ENCODE measurements at regions not wholly inside any gene's neighbourhood (a gene's known extent, or its start where the extent isn't known, plus 50 kb on each side); places are given as distances from the start of the nearest gene placed in this dataset.
"Not testable (repeated sequence)": the region's sequence is repeated elsewhere in the genome, so short reads cannot be mapped to it uniquely, and the experiment has no call there.

GRCh38 chrX:66815227-66815626 lies 176.3 kb upstream of the EDA2R start:
- H3K27ac ChIP-seq (ENCODE audit: low read depth, low read length) = no peak overlapping the region
- no peak overlapping the region for H2AFZ ChIP-seq (ENCODE audit: low read length, unreplicated experiment)
- no peaks in the 10 kb centered on the region for H3K27me3 ChIP-seq (ENCODE audit: insufficient read depth, low read length)
- H3K36me3 ChIP-seq (ENCODE audit: insufficient read depth, low read length) = no peaks in the 10 kb centered on the region
- no peak overlapping the region for H3K4me3 ChIP-seq (ENCODE audit: low read depth, low read length)
- no peaks in the 10 kb centered on the region for H3K4me1 ChIP-seq (ENCODE audit: control insufficient read depth, insufficient read depth, low read length, unreplicated experiment)
- H3K79me2 ChIP-seq (ENCODE audit: control insufficient read depth, insufficient read depth, low read length, unreplicated experiment) = no peaks in the 10 kb centered on the region

DNA sequence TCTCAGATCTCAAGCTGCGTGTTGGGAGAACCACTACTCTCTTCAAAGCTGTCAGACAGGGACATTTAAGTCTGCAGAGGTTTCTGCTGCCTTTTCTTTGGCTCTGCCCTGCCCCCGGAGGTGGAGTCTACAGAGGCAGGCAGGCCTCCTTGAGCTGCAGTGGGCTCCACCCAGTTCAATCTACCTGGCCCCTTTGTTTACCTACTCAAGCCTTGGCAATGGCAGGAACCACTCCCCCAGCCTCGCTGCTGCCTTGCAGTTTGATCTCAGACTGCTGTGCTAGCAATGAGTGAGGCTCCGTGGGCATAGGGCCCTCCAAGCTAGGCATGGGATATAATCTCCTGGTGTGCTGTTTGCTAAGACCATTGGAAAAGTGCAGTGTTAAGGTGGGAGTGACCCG lies 155.6 kb upstream of the EDA2R start:
- not testable (repeated sequence) for H2AFZ ChIP-seq (ENCODE audit: low read length, unreplicated experiment); H3K27me3 ChIP-seq (ENCODE audit: insufficient read depth, low read length); H3K36me3 ChIP-seq (ENCODE audit: insufficient read depth, low read length); H3K79me2 ChIP-seq (ENCODE audit: control insufficient read depth, insufficient read depth, low read length, unreplicated experiment); H3K27ac ChIP-seq (ENCODE audit: low read depth, low read length); H3K4me1 ChIP-seq (ENCODE audit: control insufficient read depth, insufficient read depth, low read length, unreplicated experiment); H3K4me3 ChIP-seq (ENCODE audit: low read depth, low read length)

- no peak overlapping the region for H3K4me3 ChIP-seq (ENCODE audit: low read depth, low read length)
- H3K36me3 ChIP-seq (ENCODE audit: insufficient read depth, low read length) = no peaks in the 10 kb centered on the region
- no peak overlapping the region for H2AFZ ChIP-seq (ENCODE audit: low read length, unreplicated experiment)
- H3K27ac ChIP-seq (ENCODE audit: low read depth, low read length) = no peak overlapping the region
- no peaks in the 10 kb centered on the region for H3K4me1 ChIP-seq (ENCODE audit: control insufficient read depth, insufficient read depth, low read length, unreplicated experiment)
- no peaks in the 10 kb centered on the region for H3K27me3 ChIP-seq (ENCODE audit: insufficient read depth, low read length)
- no peaks in the 10 kb centered on the region for H3K79me2 ChIP-seq (ENCODE audit: control insufficient read depth, insufficient read depth, low read length, unreplicated experiment)
These were observed 127.4 kb upstream of the EDA2R start for GRCh38 chrX:66766318-66766717.

DNA sequence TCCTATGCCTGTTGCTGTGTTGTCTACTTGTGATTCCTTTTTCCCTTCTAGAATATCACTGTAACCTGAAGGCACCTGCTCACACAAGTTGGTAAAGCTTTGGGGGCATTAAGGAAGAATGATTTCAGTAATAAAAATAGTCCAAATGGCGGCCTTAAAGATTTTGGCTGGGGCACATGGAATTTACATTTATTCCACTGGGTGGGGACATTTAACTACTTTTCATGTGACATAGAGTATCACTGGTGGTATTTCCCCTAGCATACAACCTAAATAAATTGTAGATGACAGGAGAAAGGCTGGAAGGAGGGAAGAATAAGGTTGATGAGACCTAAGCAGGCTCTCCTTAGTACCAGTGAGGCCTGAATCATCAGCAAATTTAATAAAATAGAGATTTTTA lies 121.8 kb upstream of the EDA2R start:
- no peaks in the 10 kb centered on the region for H3K36me3 ChIP-seq (ENCODE audit: insufficient read depth, low read length)
- no peak overlapping the region for H3K27ac ChIP-seq (ENCODE audit: low read depth, low read length)
- H3K27me3 ChIP-seq (ENCODE audit: insufficient read depth, low read length) = no peaks in the 10 kb centered on the region
- no peak overlapping the region for H3K4me3 ChIP-seq (ENCODE audit: low read depth, low read length)
- H3K79me2 ChIP-seq (ENCODE audit: control insufficient read depth, insufficient read depth, low read length, unreplicated experiment) = no peaks in the 10 kb centered on the region
- H2AFZ ChIP-seq (ENCODE audit: low read length, unreplicated experiment) = no peak overlapping the region
- H3K4me1 ChIP-seq (ENCODE audit: control insufficient read depth, insufficient read depth, low read length, unreplicated experiment) = no peaks in the 10 kb centered on the region

DNA sequence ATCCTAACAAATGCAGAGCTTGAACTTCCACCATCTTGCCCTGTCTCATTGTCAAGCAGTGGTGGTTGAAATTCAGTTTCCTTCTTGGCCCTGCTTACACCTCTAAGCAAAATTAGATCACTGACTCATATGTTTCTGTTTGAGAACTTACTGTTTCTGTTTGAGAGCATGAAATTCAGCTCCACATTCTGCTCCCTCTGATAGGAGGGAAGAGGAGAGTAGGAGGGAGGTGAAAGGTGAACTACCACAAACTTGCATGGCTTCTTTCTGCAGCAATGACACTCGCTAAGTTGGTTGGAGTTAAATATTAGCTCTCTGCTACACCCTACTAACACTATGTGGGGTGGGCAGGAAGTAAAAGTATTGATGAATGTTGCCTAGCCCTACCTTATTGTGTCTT lies 117.8 kb upstream of the EDA2R start:
- H3K27ac ChIP-seq (ENCODE audit: low read depth, low read length) = no peak overlapping the region
- H3K79me2 ChIP-seq (ENCODE audit: control insufficient read depth, insufficient read depth, low read length, unreplicated experiment) = no peaks in the 10 kb centered on the region
- H3K4me3 ChIP-seq (ENCODE audit: low read depth, low read length) = no peak overlapping the region
- H3K4me1 ChIP-seq (ENCODE audit: control insufficient read depth, insufficient read depth, low read length, unreplicated experiment) = no peaks in the 10 kb centered on the region
- H3K36me3 ChIP-seq (ENCODE audit: insufficient read depth, low read length) = no peaks in the 10 kb centered on the region
- no peaks in the 10 kb centered on the region for H3K27me3 ChIP-seq (ENCODE audit: insufficient read depth, low read length)
- H2AFZ ChIP-seq (ENCODE audit: low read length, unreplicated experiment) = no peak overlapping the region

DNA sequence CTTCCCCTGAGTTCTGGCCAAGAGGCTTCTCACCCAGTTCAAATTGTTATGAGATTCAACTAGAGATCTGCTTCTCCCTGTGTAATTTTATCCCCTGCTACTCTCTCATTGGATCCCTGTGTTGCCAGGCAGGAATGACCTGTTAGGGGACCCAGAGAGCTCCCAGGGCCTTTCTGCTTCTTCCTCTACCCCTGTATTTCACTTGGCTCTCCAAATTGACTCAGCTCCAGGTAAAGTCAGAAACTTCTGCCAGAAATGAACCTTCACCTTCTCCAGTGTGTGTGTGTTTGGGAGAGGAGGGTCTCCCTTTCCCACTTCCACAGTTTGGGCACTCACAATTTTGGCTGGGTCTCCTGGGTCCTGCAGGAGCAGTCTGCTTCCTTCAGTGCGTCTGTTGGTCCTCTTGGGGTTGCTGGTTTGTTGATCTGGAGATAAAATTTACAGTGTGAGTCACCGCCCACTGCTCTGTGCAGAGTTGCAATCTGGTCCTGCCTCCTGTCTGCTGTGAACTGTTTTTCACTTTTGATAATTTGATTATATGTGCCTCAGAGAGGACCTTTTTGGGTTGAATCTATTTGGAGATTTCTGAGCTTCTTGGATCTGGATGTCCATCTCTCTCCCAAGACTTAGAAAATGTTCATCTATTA lies 112.4 kb upstream of the EDA2R start:
- no peaks in the 10 kb centered on the region for H3K79me2 ChIP-seq (ENCODE audit: control insufficient read depth, insufficient read depth, low read length, unreplicated experiment)

GRCh38 chrX:66744519-66744918 lies 105.6 kb upstream of the EDA2R start:
- H3K4me1 ChIP-seq (ENCODE audit: control insufficient read depth, insufficient read depth, low read length, unreplicated experiment); H3K36me3 ChIP-seq (ENCODE audit: insufficient read depth, low read length); H3K4me3 ChIP-seq (ENCODE audit: low read depth, low read length); H3K27ac ChIP-seq (ENCODE audit: low read depth, low read length); H3K27me3 ChIP-seq (ENCODE audit: insufficient read depth, low read length); H3K79me2 ChIP-seq (ENCODE audit: control insufficient read depth, insufficient read depth, low read length, unreplicated experiment); H2AFZ ChIP-seq (ENCODE audit: low read length, unreplicated experiment): not testable (repeated sequence)

More for the DNA sequence above, 112.4 kb upstream of the EDA2R start:
- Histone ChIP-seq H2AFZ (ENCODE audit: low read length, unreplicated experiment) (no peak overlapping the region), H3K4me1 (ENCODE audit: control insufficient read depth, insufficient read depth, low read length, unreplicated experiment) (no peaks in the 10 kb centered on the region), H3K36me3 (ENCODE audit: insufficient read depth, low read length) (no peaks in the 10 kb centered on the region), H3K4me3 (ENCODE audit: low read depth, low read length) (no peak overlapping the region), H3K27me3 (ENCODE audit: insufficient read depth, low read length) (no peaks in the 10 kb centered on the region), H3K27ac (ENCODE audit: low read depth, low read length) (no peak overlapping the region)

DNA sequence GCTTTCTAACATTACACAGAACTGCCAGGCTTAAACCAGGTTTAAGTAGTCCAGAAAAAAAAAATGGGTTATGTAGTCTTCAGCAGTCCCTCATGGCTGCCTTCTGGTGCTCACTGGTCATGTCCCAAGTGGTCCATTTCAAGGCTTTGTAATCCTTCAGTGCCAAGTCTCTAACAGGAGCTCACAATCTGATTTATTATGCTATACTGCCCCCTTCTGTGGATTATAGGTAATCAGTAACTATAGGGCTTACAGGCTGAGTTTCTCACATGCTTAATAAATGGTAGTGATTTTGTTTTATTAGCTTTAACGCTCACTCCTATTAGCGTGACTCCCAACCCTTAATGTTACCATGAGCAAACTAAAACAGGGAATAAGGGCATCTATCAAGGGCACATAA lies 92.5 kb upstream of the EDA2R start:
- Histone ChIP-seq H3K27ac (ENCODE audit: low read depth, low read length) (no peak overlapping the region), H3K4me1 (ENCODE audit: control insufficient read depth, insufficient read depth, low read length, unreplicated experiment) (no peaks in the 10 kb centered on the region), H2AFZ (ENCODE audit: low read length, unreplicated experiment) (no peak overlapping the region), H3K27me3 (ENCODE audit: insufficient read depth, low read length) (no peaks in the 10 kb centered on the region), H3K4me3 (ENCODE audit: low read depth, low read length) (no peak overlapping the region), H3K79me2 (ENCODE audit: control insufficient read depth, insufficient read depth, low read length, unreplicated experiment) (no peaks in the 10 kb centered on the region), H3K36me3 (ENCODE audit: insufficient read depth, low read length) (no peaks in the 10 kb centered on the region)

DNA sequence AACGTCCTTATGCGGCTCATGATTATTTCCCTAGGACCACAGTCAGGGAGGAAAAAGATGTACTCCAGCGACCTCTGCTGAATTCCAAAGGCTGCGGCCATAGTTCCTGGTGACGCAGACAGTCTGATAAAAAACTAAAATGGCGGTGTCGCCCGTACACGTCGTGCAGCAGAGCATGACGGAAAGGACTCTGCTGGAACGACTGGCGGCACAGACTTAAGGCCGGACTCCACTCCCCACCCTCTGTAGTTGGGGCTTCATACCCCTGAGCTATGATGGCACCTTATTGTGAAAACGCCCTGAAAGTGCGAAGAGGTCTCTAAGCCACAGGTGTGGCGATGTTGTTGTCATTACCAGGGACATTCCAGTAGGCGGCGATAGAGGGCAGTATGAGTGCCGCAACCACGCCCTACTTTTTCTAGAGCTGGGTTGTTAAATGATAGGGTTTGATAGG lies 90.0 kb upstream of the EDA2R start:
- Histone ChIP-seq H3K4me3 (ENCODE audit: low read depth, low read length) (peak overlapping the region; percentile 90), H3K4me1 (ENCODE audit: control insufficient read depth, insufficient read depth, low read length, unreplicated experiment) (no peaks in the 10 kb centered on the region), H3K27ac (ENCODE audit: low read depth, low read length) (no peak overlapping the region; the same call in 1 of the 2 replicates), H2AFZ (ENCODE audit: low read length, unreplicated experiment) (peak overlapping the region; percentile 89), H3K36me3 (ENCODE audit: insufficient read depth, low read length) (no peaks in the 10 kb centered on the region), H3K27me3 (ENCODE audit: insufficient read depth, low read length) (no peaks in the 10 kb centered on the region), H3K79me2 (ENCODE audit: control insufficient read depth, insufficient read depth, low read length, unreplicated experiment) (no peaks in the 10 kb centered on the region)

- Histone ChIP-seq H2AFZ (ENCODE audit: low read length, unreplicated experiment) (no peak overlapping the region), H3K4me3 (ENCODE audit: low read depth, low read length) (no peak overlapping the region)
These were observed 79.0 kb upstream of the EDA2R start for GRCh38 chrX:66717926-66718325.

DNA sequence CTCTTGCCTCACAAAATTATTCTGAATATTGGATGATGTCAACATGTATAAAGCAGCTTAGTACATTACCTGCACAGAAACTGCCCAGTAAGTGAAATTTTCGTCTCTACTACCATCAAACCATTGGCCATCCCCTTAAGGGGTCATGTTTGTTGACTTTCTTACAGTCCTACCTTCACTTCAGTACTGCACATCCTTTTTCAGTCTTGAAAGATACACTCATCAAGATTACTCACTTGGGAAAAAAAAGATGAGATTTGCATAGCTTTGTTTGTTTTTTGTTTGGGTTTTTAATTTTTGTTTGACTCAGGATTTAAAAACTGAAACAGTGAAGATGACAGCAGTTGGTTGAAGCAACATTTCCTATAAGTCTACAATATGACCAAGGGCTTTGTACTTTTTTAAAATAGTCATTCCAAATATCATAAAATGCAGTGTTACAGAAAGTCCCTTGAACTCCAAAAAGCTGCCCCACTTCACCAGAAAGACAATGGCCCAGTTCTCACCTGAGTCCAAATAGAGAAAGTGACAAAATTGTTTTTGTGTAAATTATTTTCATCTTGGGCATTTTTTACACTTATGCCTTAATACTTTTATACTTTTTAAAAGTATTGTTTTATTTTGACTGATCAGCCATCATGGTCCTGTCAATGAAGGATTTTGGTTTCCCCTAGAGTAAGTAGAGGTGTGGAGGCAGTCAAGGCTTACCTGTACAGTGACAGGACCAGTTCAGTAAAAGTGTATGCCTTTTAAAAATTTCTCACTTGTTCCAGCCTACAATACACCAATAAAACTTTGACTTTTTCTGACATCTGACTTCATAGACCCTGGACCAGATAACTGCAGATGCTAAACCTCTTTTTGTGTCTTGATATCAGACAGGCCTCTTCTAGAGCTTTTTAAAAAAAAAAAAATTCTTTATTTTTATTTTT lies 59.7 kb upstream of the EDA2R start:
- Histone ChIP-seq H3K36me3 (ENCODE audit: insufficient read depth, low read length) (no peaks in the 10 kb centered on the region), H2AFZ (ENCODE audit: low read length, unreplicated experiment) (no peak overlapping the region), H3K79me2 (ENCODE audit: control insufficient read depth, insufficient read depth, low read length, unreplicated experiment) (no peaks in the 10 kb centered on the region), H3K27me3 (ENCODE audit: insufficient read depth, low read length) (no peaks in the 10 kb centered on the region), H3K27ac (ENCODE audit: low read depth, low read length) (no peak overlapping the region), H3K4me1 (ENCODE audit: control insufficient read depth, insufficient read depth, low read length, unreplicated experiment) (no peaks in the 10 kb centered on the region), H3K4me3 (ENCODE audit: low read depth, low read length) (no peak overlapping the region)

More at GRCh38 chrX:66717926-66718325, 79.0 kb upstream of the EDA2R start:
- Histone ChIP-seq H3K27ac (ENCODE audit: low read depth, low read length) (no peak overlapping the region), H3K36me3 (ENCODE audit: insufficient read depth, low read length) (no peaks in the 10 kb centered on the region), H3K79me2 (ENCODE audit: control insufficient read depth, insufficient read depth, low read length, unreplicated experiment) (no peaks in the 10 kb centered on the region), H3K4me1 (ENCODE audit: control insufficient read depth, insufficient read depth, low read length, unreplicated experiment) (no peaks in the 10 kb centered on the region), H3K27me3 (ENCODE audit: insufficient read depth, low read length) (no peaks in the 10 kb centered on the region)
